HUES64 (cell line): ENCODE measurements at regions not wholly inside any gene's neighbourhood (a gene's known extent, or its start where the extent isn't known, plus 50 kb on each side); places are given as distances from the start of the nearest gene placed in this dataset.

Experiments
- H3K27ac ChIP-seq: 2 replicates; pipeline ENCODE4 v1.7.0; 2013; ENCODE audit warnings: low read depth, low read length, inconsistent platforms
- H3K27me3 ChIP-seq: 2 replicates; pipeline ENCODE4 v1.6.1; 2013; ENCODE audit warnings: mild to moderate bottlenecking, low read length; ENCODE audit not compliant: insufficient read depth
- H3K36me3 ChIP-seq: 2 replicates; pipeline ENCODE4 v1.6.1; 2013; ENCODE audit warnings: mild to moderate bottlenecking, low read length; ENCODE audit not compliant: insufficient read depth
- H3K4me1 ChIP-seq: 2 replicates; pipeline ENCODE4 v1.6.1; 2013; ENCODE audit warnings: mild to moderate bottlenecking, low read length, moderate library complexity; ENCODE audit not compliant: insufficient read depth
- H3K4me3 ChIP-seq: 2 replicates; pipeline ENCODE4 v1.5.1; 2013; ENCODE audit warnings: mild to moderate bottlenecking, low read length, moderate library complexity
- H3K9ac ChIP-seq: 2 replicates; pipeline ENCODE4 v1.6.1; 2013; ENCODE audit warnings: mild to moderate bottlenecking, low read depth, low read length
- H3K9me3 ChIP-seq: 2 replicates; pipeline ENCODE4 v1.6.1; 2013; ENCODE audit warnings: low read depth, low read length; ENCODE audit not compliant: insufficient read depth
- WGBS: fragments of 150-250, 120-280 bp; methylation state at CpG from one replicate; pipeline ENCODE4 v1.1.7; 2013; ENCODE audit warnings: missing lambda C conversion rate; 5-methylcytosine and 5-hydroxymethylcytosine counted together

GRCh38 chr10:85061401-85061800, 733.0 kb downstream of the CCSER2 start:
- H3K4me3 ChIP-seq = no peak overlapping the region
- no peaks in the 10 kb centered on the region for H3K27me3 ChIP-seq
- H3K9ac ChIP-seq = no peak overlapping the region
- H3K9me3 ChIP-seq = peaks cover 17% of the 10 kb centered on the region
- no peaks in the 10 kb centered on the region for H3K4me1 ChIP-seq
- H3K36me3 ChIP-seq = no peaks in the 10 kb centered on the region
- no peak overlapping the region for H3K27ac ChIP-seq
- 90% methylated on average over 2 of the region's 2 CpGs for WGBS

DNA sequence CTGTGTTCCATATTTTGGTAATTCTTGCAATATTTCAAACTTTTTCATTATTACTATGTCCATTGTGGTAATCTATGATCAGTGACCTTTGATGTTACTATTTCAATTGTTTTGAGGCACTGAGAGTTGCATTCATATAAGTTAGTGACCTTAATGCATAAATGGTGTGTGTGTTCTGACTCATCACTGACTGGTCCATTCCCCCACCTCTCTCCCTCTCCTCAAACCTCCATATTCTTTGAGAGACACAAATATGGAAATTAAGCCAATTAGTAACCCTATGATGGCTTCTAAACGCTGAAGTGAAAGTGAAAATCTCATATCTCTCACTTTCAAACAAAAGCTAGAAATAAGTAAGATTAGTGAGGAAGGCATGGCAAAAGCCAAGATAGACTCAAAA, 739.6 kb downstream of the CCSER2 start:
- no CpG with 5 or more reads among the region's 1 CpG for WGBS
- no peak overlapping the region for H3K4me3 ChIP-seq

GRCh38 chr10:85080934-85081333, 752.5 kb downstream of the CCSER2 start:
- WGBS = 79% methylated on average over 2 of the region's 2 CpGs
- Histone ChIP-seq H3K27ac (no peak overlapping the region), H3K9ac (no peak overlapping the region), H3K27me3 (no peaks in the 10 kb centered on the region), H3K4me1 (no peaks in the 10 kb centered on the region), H3K36me3 (no peaks in the 10 kb centered on the region), H3K4me3 (no peak overlapping the region), H3K9me3 (no peaks in the 10 kb centered on the region)

More for the DNA sequence above, 739.6 kb downstream of the CCSER2 start:
- no peaks in the 10 kb centered on the region for H3K36me3 ChIP-seq
- H3K27ac ChIP-seq = no peak overlapping the region
- H3K9me3 ChIP-seq = peaks cover 12% of the 10 kb centered on the region; the same call in 1 of the 2 replicates
- H3K4me1 ChIP-seq = no peaks in the 10 kb centered on the region
- no peaks in the 10 kb centered on the region for H3K27me3 ChIP-seq
- H3K9ac ChIP-seq = no peak overlapping the region

DNA sequence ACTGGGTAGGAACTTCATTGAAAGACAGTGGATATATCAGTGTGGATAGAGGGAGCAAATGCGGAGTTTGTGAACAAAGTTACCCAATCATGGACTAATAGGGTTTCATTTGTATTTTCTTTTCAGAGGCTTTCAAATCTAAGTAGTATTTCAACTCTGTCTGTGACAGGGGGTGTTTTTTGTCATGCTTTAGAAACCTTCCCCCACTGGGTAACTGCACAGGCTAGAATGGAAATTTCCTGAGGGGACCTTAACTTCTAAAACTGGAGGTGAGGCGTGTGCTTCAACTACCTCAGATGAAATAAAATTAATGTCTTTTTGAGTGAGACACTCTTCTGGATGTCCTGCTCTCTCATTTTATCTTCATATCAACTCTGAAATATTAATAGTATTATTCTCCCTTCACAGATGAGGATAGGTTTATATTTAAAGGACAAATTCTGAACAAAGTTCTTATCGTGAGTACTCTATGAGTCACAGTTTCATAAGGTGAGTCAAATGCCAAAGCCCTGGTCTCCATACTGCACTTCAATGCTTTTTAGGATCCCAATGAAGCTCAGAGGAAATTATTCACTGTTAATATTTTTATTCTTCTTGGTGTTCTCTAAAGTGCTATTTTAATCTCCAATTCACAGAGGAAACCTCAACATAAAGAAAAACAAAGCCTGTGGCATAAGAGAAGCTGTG, 770.6 kb downstream of the CCSER2 start:
- no peaks in the 10 kb centered on the region for H3K9me3 ChIP-seq
- H3K4me1 ChIP-seq = no peaks in the 10 kb centered on the region
- no peak overlapping the region for H3K4me3 ChIP-seq
- no peak overlapping the region for H3K9ac ChIP-seq
- no peaks in the 10 kb centered on the region for H3K27me3 ChIP-seq
- no peak overlapping the region for H3K27ac ChIP-seq
- 95% methylated on average over 2 of the region's 3 CpGs for WGBS
- no peaks in the 10 kb centered on the region for H3K36me3 ChIP-seq

DNA sequence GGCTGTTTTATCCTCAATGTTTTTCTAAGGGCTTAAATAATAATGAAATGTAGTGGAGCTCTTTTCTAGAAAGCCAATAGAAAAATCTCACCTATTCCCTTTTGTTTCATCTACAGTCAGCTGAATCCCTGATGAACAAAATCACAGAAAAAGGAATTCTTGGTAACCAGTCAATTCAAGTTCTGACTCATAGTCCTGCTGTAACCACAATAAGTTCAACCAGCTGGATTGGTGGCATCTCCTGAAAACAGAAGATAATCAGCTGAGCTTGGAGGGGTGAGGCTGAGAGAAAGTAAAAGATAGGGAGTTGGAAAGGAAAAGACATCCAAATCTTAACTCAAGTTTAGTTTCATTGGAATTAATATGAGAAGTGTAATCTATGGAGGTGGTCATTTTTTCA, 772.1 kb downstream of the CCSER2 start:
- no peaks in the 10 kb centered on the region for H3K36me3 ChIP-seq
- no peaks in the 10 kb centered on the region for H3K9me3 ChIP-seq
- H3K4me3 ChIP-seq = no peak overlapping the region
- no peaks in the 10 kb centered on the region for H3K4me1 ChIP-seq
- H3K27me3 ChIP-seq = no peaks in the 10 kb centered on the region
- no peak overlapping the region for H3K27ac ChIP-seq
- H3K9ac ChIP-seq = no peak overlapping the region

DNA sequence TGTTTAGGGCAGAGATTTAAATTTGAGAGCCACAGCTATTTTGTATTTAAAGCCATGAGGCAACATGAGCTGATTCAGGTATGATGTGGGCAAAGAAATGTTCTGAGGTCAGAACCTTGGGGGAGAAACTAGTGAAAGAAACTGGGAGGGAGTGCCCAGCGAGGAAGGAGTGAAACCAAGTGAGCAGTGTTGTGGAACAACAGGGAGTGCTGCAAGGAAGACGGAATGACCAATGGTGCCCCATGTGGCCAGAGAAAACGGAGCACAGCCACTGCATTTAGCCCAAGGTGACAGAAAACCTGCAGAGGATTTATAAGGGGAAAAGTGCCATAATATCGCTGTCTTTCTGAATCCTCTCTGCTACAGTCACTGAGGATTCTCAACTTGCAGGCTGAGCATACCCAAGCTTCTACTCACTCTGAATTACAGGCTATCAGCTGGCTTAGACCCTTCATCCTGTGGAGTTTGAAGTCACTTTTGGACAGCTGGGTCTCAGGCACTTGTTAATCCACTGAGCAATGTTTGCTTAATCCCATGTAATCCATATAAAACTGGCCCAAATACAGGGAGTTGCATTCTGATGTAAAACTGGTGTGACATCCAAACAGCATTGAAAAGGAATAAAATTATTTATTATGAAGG, 777.3 kb downstream of the CCSER2 start:
- no peaks in the 10 kb centered on the region for H3K27me3 ChIP-seq
- H3K4me3 ChIP-seq = no peak overlapping the region
- H3K9me3 ChIP-seq = no peaks in the 10 kb centered on the region
- no peak overlapping the region for H3K9ac ChIP-seq
- no peaks in the 10 kb centered on the region for H3K36me3 ChIP-seq
- H3K4me1 ChIP-seq = no peaks in the 10 kb centered on the region
- no peak overlapping the region for H3K27ac ChIP-seq
- 46% methylated on average over 4 of the region's 4 CpGs for WGBS

- WGBS = 84% methylated on average over 1 of the region's 1 CpG
Measured at GRCh38 chr10:85111271-85111670, 782.9 kb downstream of the CCSER2 start.

GRCh38 chr10:85124603-85125051, 796.2 kb downstream of the CCSER2 start:
- Histone ChIP-seq H3K4me1 (no peaks in the 10 kb centered on the region), H3K4me3 (no peak overlapping the region), H3K36me3 (no peaks in the 10 kb centered on the region), H3K9ac (no peak overlapping the region), H3K27ac (no peak overlapping the region), H3K9me3 (peaks cover 16% of the 10 kb centered on the region), H3K27me3 (no peaks in the 10 kb centered on the region)
- WGBS = 95% methylated on average over 3 of the region's 3 CpGs

More at GRCh38 chr10:85111271-85111670, 782.9 kb downstream of the CCSER2 start:
- H3K9ac ChIP-seq = no peak overlapping the region
- H3K27ac ChIP-seq = no peak overlapping the region
- no peaks in the 10 kb centered on the region for H3K9me3 ChIP-seq
- H3K27me3 ChIP-seq = no peaks in the 10 kb centered on the region
- H3K36me3 ChIP-seq = no peaks in the 10 kb centered on the region
- no peaks in the 10 kb centered on the region for H3K4me1 ChIP-seq
- no peak overlapping the region for H3K4me3 ChIP-seq

GRCh38 chr10:85137253-85137652, 808.9 kb downstream of the CCSER2 start:
- no peaks in the 10 kb centered on the region for H3K27me3 ChIP-seq
- no peak overlapping the region for H3K9ac ChIP-seq
- no peaks in the 10 kb centered on the region; the same call in 1 of the 2 replicates for H3K4me1 ChIP-seq
- H3K27ac ChIP-seq = no peak overlapping the region
- no peaks in the 10 kb centered on the region for H3K36me3 ChIP-seq
- whole genome bisulfite sequencing = 99% methylated on average over 5 of the region's 5 CpGs
- H3K4me3 ChIP-seq = no peak overlapping the region
- H3K9me3 ChIP-seq = no peaks in the 10 kb centered on the region

DNA sequence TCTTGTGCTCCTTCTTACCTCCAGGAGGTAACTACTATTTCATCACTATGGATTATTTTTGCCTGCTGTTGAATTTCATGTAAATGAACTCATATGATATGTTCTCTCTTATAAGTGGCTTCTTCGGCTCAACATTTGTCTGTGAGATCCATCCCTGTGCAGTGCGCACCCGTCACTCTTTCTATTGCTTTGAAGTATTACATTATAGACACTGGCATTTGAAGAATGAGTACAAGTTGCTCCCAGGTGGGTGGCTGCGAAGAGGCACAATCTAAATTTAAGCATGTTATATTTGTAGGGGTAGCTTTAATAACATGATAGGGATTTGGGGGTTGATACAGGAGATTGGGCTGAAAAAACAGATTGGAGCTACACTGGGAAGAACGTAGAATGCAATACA, 809.7 kb downstream of the CCSER2 start:
- WGBS = 95% methylated on average over 5 of the region's 5 CpGs
- H3K4me3 ChIP-seq = no peak overlapping the region
- H3K27me3 ChIP-seq = no peaks in the 10 kb centered on the region
- no peak overlapping the region for H3K9ac ChIP-seq
- 0 out of 2 replicates have a peak, but pooled peaks cover 3% of the 10 kb centered on the region for H3K9me3 ChIP-seq
- no peak overlapping the region for H3K27ac ChIP-seq
- no peaks in the 10 kb centered on the region; the same call in 1 of the 2 replicates for H3K4me1 ChIP-seq
- H3K36me3 ChIP-seq = no peaks in the 10 kb centered on the region

DNA sequence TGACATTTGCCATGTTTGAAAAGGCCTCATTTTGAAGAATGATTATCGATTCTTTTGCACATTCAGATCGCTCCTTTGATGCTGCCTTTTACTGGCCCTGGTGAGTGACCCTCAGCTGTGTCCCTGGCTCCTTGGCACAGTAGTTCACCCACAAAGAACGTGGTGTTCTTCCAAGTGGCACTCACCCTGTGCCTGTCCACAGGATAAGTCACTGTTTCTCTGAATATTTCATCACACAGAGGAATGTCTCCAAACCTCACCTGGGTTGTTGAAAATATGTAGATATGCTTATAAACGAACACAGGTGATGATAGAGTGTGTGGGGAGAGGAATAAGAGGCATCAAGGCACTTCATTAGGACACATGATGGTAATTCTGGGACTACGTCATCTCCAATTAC, 810.7 kb downstream of the CCSER2 start:
- no peak overlapping the region for H3K4me3 ChIP-seq

More for the DNA sequence above, 810.7 kb downstream of the CCSER2 start:
- Histone ChIP-seq H3K27me3 (no peaks in the 10 kb centered on the region), H3K36me3 (no peaks in the 10 kb centered on the region), H3K9ac (no peak overlapping the region), H3K27ac (no peak overlapping the region), H3K4me1 (no peaks in the 10 kb centered on the region; the same call in 1 of the 2 replicates), H3K9me3 (peaks cover 13% of the 10 kb centered on the region)
- WGBS = 93% methylated on average over 5 of the region's 5 CpGs
